ENCODE measurements at regions not wholly inside any gene's neighbourhood (a gene's known extent, or its start where the extent isn't known, plus 50 kb on each side); places are given as distances from the start of the nearest gene placed in this dataset.
"Not testable (repeated sequence)": the region's sequence is repeated elsewhere in the genome, so short reads cannot be mapped to it uniquely, and the experiment has no call there.

- H3K18ac ChIP-seq (ENCODE audit: low read length); H3K27me3 ChIP-seq (ENCODE audit: control insufficient read depth in 3 of 3, insufficient read depth in 3 of 3, low read depth in 1 of 3, low read length in 3 of 3); H3K4ac ChIP-seq (ENCODE audit: low read length); H2AK5ac ChIP-seq (ENCODE audit: low read depth, low read length); H2BK15ac ChIP-seq (ENCODE audit: low read length); H3K4me2 ChIP-seq (ENCODE audit: insufficient read depth, low read length, poor library complexity, severe bottlenecking); H4K8ac ChIP-seq (ENCODE audit: low read depth, low read length); H3K36me3 ChIP-seq (replicated peaks in 1 of 2; ENCODE audit: control insufficient read depth in 2 of 2, insufficient read depth in 2 of 2, low read length in 2 of 2); H4K91ac ChIP-seq (ENCODE audit: low read depth, low read length, poor library complexity); H3K9me3 ChIP-seq (replicated peaks in 1 of 2; ENCODE audit: control insufficient read depth in 2 of 2, insufficient read depth in 1 of 2, low read depth in 1 of 2, low read length in 2 of 2); H2BK120ac ChIP-seq (ENCODE audit: low read depth, low read length); H2AFZ ChIP-seq (ENCODE audit: low read length); H2BK12ac ChIP-seq (ENCODE audit: low read length); H3K4me1 ChIP-seq (ENCODE audit: control insufficient read depth in 2 of 2, insufficient read depth in 1 of 2, low read depth in 1 of 2, low read length in 2 of 2); H3K4me3 ChIP-seq (ENCODE audit: low read length in 2 of 2); DNase-seq (ENCODE audit: low spot score); H3K14ac ChIP-seq (ENCODE audit: low read length); H2BK5ac ChIP-seq (ENCODE audit: low read length); H3K9ac ChIP-seq (ENCODE audit: low read depth, low read length, poor library complexity); H3K27ac ChIP-seq (replicated peaks; ENCODE audit: low read length); H3K23ac ChIP-seq (ENCODE audit: low read depth, low read length, poor library complexity); H3K79me1 ChIP-seq (ENCODE audit: low read depth, low read length): not testable (repeated sequence)
- no CpG with 5 or more reads among the region's 27 CpGs for WGBS, 2 donors (ENCODE audit: extremely low coverage in 2 of 2, insufficient read length in 2 of 2, insufficient replicate concordance in 1 of 2)
These were observed 67.8 kb upstream of the OSBPL3 start for GRCh38 chr7:25047571-25048443.

GRCh38 chr7:25037325-25037724 lies 57.3 kb upstream of the OSBPL3 start:
- Histone ChIP-seq H4K91ac (ENCODE audit: low read depth, low read length, poor library complexity) (no peak overlapping the region), H3K27ac (replicated peaks; ENCODE audit: low read length) (no peak overlapping the region), H2BK5ac (ENCODE audit: low read length) (no peak overlapping the region), H3K27me3 (ENCODE audit: control insufficient read depth in 3 of 3, insufficient read depth in 3 of 3, low read depth in 1 of 3, low read length in 3 of 3) (peaks cover 0 to 4% (median 0%) of the 10 kb centered on the region in 3 experiments), H2BK12ac (ENCODE audit: low read length) (no peak overlapping the region), H3K36me3 (replicated peaks in 1 of 2; ENCODE audit: control insufficient read depth in 2 of 2, insufficient read depth in 2 of 2, low read length in 2 of 2) (no peaks in the 10 kb centered on the region), H3K9ac (ENCODE audit: low read depth, low read length, poor library complexity) (no peak overlapping the region), H3K79me1 (ENCODE audit: low read depth, low read length) (no peaks in the 10 kb centered on the region), H2BK15ac (ENCODE audit: low read length) (no peak overlapping the region), H2AK5ac (ENCODE audit: low read depth, low read length) (no peak overlapping the region), H3K23ac (ENCODE audit: low read depth, low read length, poor library complexity) (no peak overlapping the region), H3K4me1 (ENCODE audit: control insufficient read depth in 2 of 2, insufficient read depth in 1 of 2, low read depth in 1 of 2, low read length in 2 of 2) (peaks cover 0 to 5% of the 10 kb centered on the region in 2 donors), H2BK120ac (ENCODE audit: low read depth, low read length) (no peak overlapping the region), H3K14ac (ENCODE audit: low read length) (no peak overlapping the region), H3K4ac (ENCODE audit: low read length) (no peak overlapping the region), H4K8ac (ENCODE audit: low read depth, low read length) (no peak overlapping the region), H3K9me3 (replicated peaks in 1 of 2; ENCODE audit: control insufficient read depth in 2 of 2, insufficient read depth in 1 of 2, low read depth in 1 of 2, low read length in 2 of 2) (no peaks in the 10 kb centered on the region), H3K4me2 (ENCODE audit: insufficient read depth, low read length, poor library complexity, severe bottlenecking) (no peak overlapping the region), H2AFZ (ENCODE audit: low read length) (no peak overlapping the region), H3K4me3 (ENCODE audit: low read length in 2 of 2) (no peak overlapping the region), H3K18ac (ENCODE audit: low read length) (no peak overlapping the region)
- no peak for DNase-seq (ENCODE audit: low spot score)
- no CpG with 5 or more reads among the region's 1 CpG for WGBS, 2 donors (ENCODE audit: extremely low coverage in 2 of 2, insufficient read length in 2 of 2, insufficient replicate concordance in 1 of 2)

GRCh38 chr7:25035274-25035673 lies 55.3 kb upstream of the OSBPL3 start:
- no peak overlapping the region for H3K4me2 ChIP-seq (ENCODE audit: insufficient read depth, low read length, poor library complexity, severe bottlenecking)
- H3K4me1 ChIP-seq (ENCODE audit: control insufficient read depth in 2 of 2, insufficient read depth in 1 of 2, low read depth in 1 of 2, low read length in 2 of 2) = peaks cover 0 to 5% of the 10 kb centered on the region in 2 donors
- no peak overlapping the region for H4K8ac ChIP-seq (ENCODE audit: low read depth, low read length)
- no peak overlapping the region for H3K14ac ChIP-seq (ENCODE audit: low read length)
- no CpG with 5 or more reads among the region's 4 CpGs for WGBS, 2 donors (ENCODE audit: extremely low coverage in 2 of 2, insufficient read length in 2 of 2, insufficient replicate concordance in 1 of 2)
- H2BK120ac ChIP-seq (ENCODE audit: low read depth, low read length) = no peak overlapping the region
- no peaks in the 10 kb centered on the region for H3K79me1 ChIP-seq (ENCODE audit: low read depth, low read length)
- H2BK12ac ChIP-seq (ENCODE audit: low read length) = no peak overlapping the region
- H3K4me3 ChIP-seq (ENCODE audit: low read length in 2 of 2) = no peak overlapping the region
- H2BK5ac ChIP-seq (ENCODE audit: low read length) = no peak overlapping the region
- no peak overlapping the region for H2AFZ ChIP-seq (ENCODE audit: low read length)
- H2AK5ac ChIP-seq (ENCODE audit: low read depth, low read length) = no peak overlapping the region
- no peak overlapping the region for H3K27ac ChIP-seq (replicated peaks; ENCODE audit: low read length)
- no peak overlapping the region for H3K18ac ChIP-seq (ENCODE audit: low read length)
- H3K27me3 ChIP-seq (ENCODE audit: control insufficient read depth in 3 of 3, insufficient read depth in 3 of 3, low read depth in 1 of 3, low read length in 3 of 3) = peaks cover 0 to 7% (median 0%) of the 10 kb centered on the region in 3 experiments
- no peaks in the 10 kb centered on the region for H3K36me3 ChIP-seq (replicated peaks in 1 of 2; ENCODE audit: control insufficient read depth in 2 of 2, insufficient read depth in 2 of 2, low read length in 2 of 2)
- DNase-seq (ENCODE audit: low spot score) = no peak
- no peaks in the 10 kb centered on the region for H3K9me3 ChIP-seq (replicated peaks in 1 of 2; ENCODE audit: control insufficient read depth in 2 of 2, insufficient read depth in 1 of 2, low read depth in 1 of 2, low read length in 2 of 2)
- no peak overlapping the region for H2BK15ac ChIP-seq (ENCODE audit: low read length)
- H3K4ac ChIP-seq (ENCODE audit: low read length) = no peak overlapping the region
- H3K23ac ChIP-seq (ENCODE audit: low read depth, low read length, poor library complexity) = no peak overlapping the region
- no peak overlapping the region for H3K9ac ChIP-seq (ENCODE audit: low read depth, low read length, poor library complexity)
- no peak overlapping the region for H4K91ac ChIP-seq (ENCODE audit: low read depth, low read length, poor library complexity)

GRCh38 chr7:25034136-25034535 lies 54.2 kb upstream of the OSBPL3 start:
- no peak overlapping the region for H2BK12ac ChIP-seq (ENCODE audit: low read length)
- no peak overlapping the region for H2AK5ac ChIP-seq (ENCODE audit: low read depth, low read length)
- no peak overlapping the region for H3K4me3 ChIP-seq (ENCODE audit: low read length in 2 of 2)
- H3K4ac ChIP-seq (ENCODE audit: low read length) = no peak overlapping the region
- H3K4me2 ChIP-seq (ENCODE audit: insufficient read depth, low read length, poor library complexity, severe bottlenecking) = no peak overlapping the region
- no peaks in the 10 kb centered on the region for H3K79me1 ChIP-seq (ENCODE audit: low read depth, low read length)
- H3K27ac ChIP-seq (replicated peaks; ENCODE audit: low read length) = no peak overlapping the region
- DNase-seq (ENCODE audit: low spot score) = no peak
- no peak overlapping the region for H2BK15ac ChIP-seq (ENCODE audit: low read length)
- no peaks in the 10 kb centered on the region for H3K36me3 ChIP-seq (replicated peaks in 1 of 2; ENCODE audit: control insufficient read depth in 2 of 2, insufficient read depth in 2 of 2, low read length in 2 of 2)
- H3K9ac ChIP-seq (ENCODE audit: low read depth, low read length, poor library complexity) = no peak overlapping the region
- no peak overlapping the region for H3K18ac ChIP-seq (ENCODE audit: low read length)
- H4K91ac ChIP-seq (ENCODE audit: low read depth, low read length, poor library complexity) = no peak overlapping the region
- H2AFZ ChIP-seq (ENCODE audit: low read length) = no peak overlapping the region
- H3K14ac ChIP-seq (ENCODE audit: low read length) = no peak overlapping the region
- WGBS, 2 donors (ENCODE audit: extremely low coverage in 2 of 2, insufficient read length in 2 of 2, insufficient replicate concordance in 1 of 2) = no CpG with 5 or more reads among the region's 2 CpGs
- H3K9me3 ChIP-seq (replicated peaks in 1 of 2; ENCODE audit: control insufficient read depth in 2 of 2, insufficient read depth in 1 of 2, low read depth in 1 of 2, low read length in 2 of 2) = no peaks in the 10 kb centered on the region
- H3K23ac ChIP-seq (ENCODE audit: low read depth, low read length, poor library complexity) = no peak overlapping the region
- H2BK120ac ChIP-seq (ENCODE audit: low read depth, low read length) = no peak overlapping the region
- peaks cover 0 to 7% (median 0%) of the 10 kb centered on the region in 3 experiments for H3K27me3 ChIP-seq (ENCODE audit: control insufficient read depth in 3 of 3, insufficient read depth in 3 of 3, low read depth in 1 of 3, low read length in 3 of 3)
- H4K8ac ChIP-seq (ENCODE audit: low read depth, low read length) = no peak overlapping the region
- H2BK5ac ChIP-seq (ENCODE audit: low read length) = no peak overlapping the region
- H3K4me1 ChIP-seq (ENCODE audit: control insufficient read depth in 2 of 2, insufficient read depth in 1 of 2, low read depth in 1 of 2, low read length in 2 of 2) = peaks cover 0 to 7% of the 10 kb centered on the region in 2 donors
